A673 (cell line): ENCODE measurements at regions not wholly inside any gene's neighbourhood (a gene's known extent, or its start where the extent isn't known, plus 50 kb on each side); places are given as distances from the start of the nearest gene placed in this dataset.

ENCODE experiments used
- BruUV-seq: library from RNA; stranded (reverse); fragments of 400-500 nt; replicated peaks from 2 replicates; lab custom pipeline; 2021; lab: Mats Ljungman, UMichigan
- CTCF ChIA-PET: fragments of 300-600 bp; sonication (Branson Sonifier 250); formaldehyde crosslinking; loops from one replicate; lab custom pipeline; 2022; ENCODE audit warnings: antibody characterized with exemption; lab: Charles Lee
- POLR2A ChIA-PET: fragments of 300-600 bp; sonication (Branson Sonifier 250); formaldehyde crosslinking; loops from one replicate; lab custom pipeline; 2022; ENCODE audit warnings: antibody characterized with exemption; ENCODE audit not compliant: low non-redundant PET; lab: Charles Lee
- DNase-seq: peaks from one replicate; pipeline ENCODE4 v3.0.0-alpha.2; 2015; ENCODE audit warnings: low spot score
- H3K27ac ChIP-seq: fragments of 200-600 bp; sonication (generic); 2 replicates; pipeline ENCODE4 v1.5.1; 2016; ENCODE audit warnings: mixed run types, low read depth, mild to moderate bottlenecking, mixed read lengths, antibody characterized with exemption, low read length; ENCODE audit not compliant: poor library complexity, severe bottlenecking
- H3K27me3 ChIP-seq: fragments of 200-600 bp; sonication (generic); replicated peaks from 2 replicates; pipeline ENCODE4 v1.6.1; 2017; ENCODE audit warnings: mixed run types, low read depth, mild to moderate bottlenecking, mixed read lengths, antibody characterized with exemption, low read length; ENCODE audit not compliant: insufficient read depth, poor library complexity
- H3K36me3 ChIP-seq: fragments of 200-600 bp; sonication (generic); 2 replicates; pipeline ENCODE4 v1.6.1; 2016; ENCODE audit warnings: mixed run types, mild to moderate bottlenecking, mixed read lengths, antibody characterized with exemption, low read length; ENCODE audit not compliant: insufficient read depth, poor library complexity, severe bottlenecking
- H3K4me1 ChIP-seq: fragments of 200-600 bp; sonication (generic); 2 replicates; pipeline ENCODE4 v1.6.1; 2017; ENCODE audit warnings: mixed run types, mild to moderate bottlenecking, mixed read lengths, antibody characterized with exemption, low read length; ENCODE audit not compliant: insufficient read depth, poor library complexity, severe bottlenecking
- H3K4me3 ChIP-seq: fragments of 200-600 bp; sonication (generic); 2 replicates; pipeline ENCODE4 v1.5.1; 2016; ENCODE audit warnings: low read depth, mixed run types, mild to moderate bottlenecking, mixed read lengths, low read length; ENCODE audit not compliant: poor library complexity, severe bottlenecking
- H3K9me3 ChIP-seq: fragments of 200-600 bp; sonication (generic); 2 replicates; pipeline ENCODE4 v1.6.1; 2016; ENCODE audit warnings: mixed run types, low read depth, mild to moderate bottlenecking, mixed read lengths, antibody characterized with exemption, low read length; ENCODE audit not compliant: poor library complexity, severe bottlenecking
- CTCF ChIP-seq: fragments of 300-800, 200-600 bp; sonication (generic); conservative IDR thresholded peaks from 2 replicates; pipeline ENCODE4 v1.5.1; 2017; ENCODE audit warnings: low read depth, mild to moderate bottlenecking, antibody characterized with exemption, low read length, moderate library complexity, mixed read lengths
- EZH2 ChIP-seq: fragments of 200-600 bp; sonication (generic); IDR thresholded peaks from 2 replicates; pipeline ENCODE4 v1.6.1; 2017; ENCODE audit warnings: borderline replicate concordance, low read depth, mild to moderate bottlenecking, mixed read lengths, antibody characterized with exemption, low read length; ENCODE audit not compliant: poor library complexity, severe bottlenecking
- intact Hi-C: fragments of 100-400 bp; cut with micrococcal nuclease; formaldehyde crosslinking; loops from one replicate; pipeline ENCODE4 v1.10.0; 2022; ENCODE audit not compliant: unreplicated experiment

- BruUV-seq: no TSS peak
- Histone ChIP-seq H3K36me3 (no peaks in the 10 kb centered on the region), H3K4me3 (no peak overlapping the region), H3K27me3 (no peaks in the 10 kb centered on the region), H3K27ac (no peak overlapping the region), H3K9me3 (no peaks in the 10 kb centered on the region), H3K4me1 (no peaks in the 10 kb centered on the region)
- intact Hi-C loops: no loop called here
- no peak for TF ChIP-seq EZH2
- no peak for TF ChIP-seq CTCF
- DNase-seq: no peak
- POLR2A ChIA-PET: no interaction called here
- CTCF ChIA-PET: interaction anchor here (0.5 kb wide), 1 partner anchor 855 kb away, joined by 4 read pairs; no protein-coding TSS in a partner anchor
Observed at GRCh38 chr3:141430316-141430715, 56.5 kb upstream of the RASA2 start.

GRCh38 chr3:141431411-141432378 is 55.1 kb upstream of the RASA2 start:
- CTCF ChIA-PET: interaction anchor here (0.7 kb wide), 1 partner anchor 63 kb away, joined by 3 read pairs; no protein-coding TSS in a partner anchor
- no peak for DNase-seq
- BruUV-seq: no TSS peak
- TF ChIP-seq EZH2 (no peak), CTCF (no peak)
- Histone ChIP-seq H3K4me1 (no peaks in the 10 kb centered on the region), H3K9me3 (no peaks in the 10 kb centered on the region), H3K27ac (no peak overlapping the region), H3K4me3 (no peak overlapping the region), H3K27me3 (no peaks in the 10 kb centered on the region), H3K36me3 (no peaks in the 10 kb centered on the region)
- intact Hi-C loops: no loop called here
- POLR2A ChIA-PET: no interaction called here

GRCh38 chr3:141432904-141433303 is 53.9 kb upstream of the RASA2 start:
- Histone ChIP-seq H3K4me3 (no peak overlapping the region), H3K27ac (no peak overlapping the region), H3K9me3 (no peaks in the 10 kb centered on the region), H3K36me3 (no peaks in the 10 kb centered on the region), H3K27me3 (no peaks in the 10 kb centered on the region), H3K4me1 (no peaks in the 10 kb centered on the region)
- TF ChIP-seq CTCF (no peak), EZH2 (no peak)
- BruUV-seq: no TSS peak
- intact Hi-C loops: no loop called here
- no peak for DNase-seq
- ChIA-PET POLR2A (no interaction called here), CTCF (no interaction called here)
